Mesenchymal stem cell (in vitro differentiated cells and primary cell): ENCODE measurements at regions not wholly inside any gene's neighbourhood (a gene's known extent, or its start where the extent isn't known, plus 50 kb on each side); places are given as distances from the start of the nearest gene placed in this dataset.

ENCODE experiments used
- DNase-seq: peaks from one replicate; pipeline ENCODE4 v3.0.0-alpha.2; 2013
- H2AFZ ChIP-seq: one replicate; pipeline ENCODE4 v1.6.1; 2013; ENCODE audit warnings: low read depth, mild to moderate bottlenecking, control low read depth, inconsistent platforms, low read length, moderate library complexity
- H2AK5ac ChIP-seq: 2 replicates; pipeline ENCODE4 v1.6.1; 2013; ENCODE audit warnings: low read length, moderate library complexity, mild to moderate bottlenecking, inconsistent platforms; ENCODE audit not compliant: severe bottlenecking
- H2BK120ac ChIP-seq: one replicate; pipeline ENCODE4 v1.6.1; 2013; ENCODE audit warnings: low read depth, mild to moderate bottlenecking, inconsistent platforms, low read length, moderate library complexity
- H2BK12ac ChIP-seq, 2 experiments: one replicate each; pipeline ENCODE4 v1.6.1; 2013; ENCODE audit warnings: inconsistent platforms in 2 of 2, low read length in 2 of 2, mild to moderate bottlenecking in 2 of 2, moderate library complexity in 2 of 2, control low read depth in 1 of 2
- H2BK15ac ChIP-seq: one replicate; pipeline ENCODE4 v1.6.1; 2013; ENCODE audit warnings: mild to moderate bottlenecking, low read depth, inconsistent platforms; ENCODE audit not compliant: poor library complexity, severe bottlenecking
- H2BK5ac ChIP-seq: 2 replicates; pipeline ENCODE4 v1.6.1; 2013; ENCODE audit warnings: low read depth, mild to moderate bottlenecking, low read length, control low read depth, inconsistent platforms; ENCODE audit not compliant: poor library complexity, severe bottlenecking
- H3K14ac ChIP-seq, 2 experiments: one replicate each; pipeline ENCODE4 v1.6.1; 2013; ENCODE audit warnings: inconsistent platforms in 2 of 2, low read length in 2 of 2, control low read depth in 1 of 2, mild to moderate bottlenecking in 1 of 2, moderate library complexity in 1 of 2
- H3K18ac ChIP-seq, 2 experiments: one replicate each; pipeline ENCODE4 v1.6.1; 2013; ENCODE audit warnings: inconsistent platforms in 2 of 2, low read length in 2 of 2, control low read depth in 1 of 2, low read depth in 1 of 2, mild to moderate bottlenecking in 1 of 2
- H3K23ac ChIP-seq, 2 experiments: one replicate each; pipeline ENCODE4 v1.6.1; 2013; ENCODE audit warnings: inconsistent platforms in 2 of 2, low read length in 2 of 2, mild to moderate bottlenecking in 2 of 2, moderate library complexity in 2 of 2, control low read depth in 1 of 2
- H3K27ac ChIP-seq: 2 replicates; pipeline ENCODE4 v1.5.1; 2013; ENCODE audit warnings: mild to moderate bottlenecking, moderate library complexity, low read length, control low read depth, inconsistent platforms; ENCODE audit not compliant: poor library complexity, severe bottlenecking
- H3K27me3 ChIP-seq, 2 experiments: 2 replicates each; pipeline versions ENCODE4 v1.6.1 to v1.7.0; 2013; ENCODE audit warnings: low read length in 2 of 2, mild to moderate bottlenecking in 2 of 2, moderate library complexity in 2 of 2, control low read depth in 1 of 2, inconsistent platforms in 1 of 2; ENCODE audit not compliant: control insufficient read depth in 1 of 2, insufficient read depth in 1 of 2
- H3K36me3 ChIP-seq, 2 experiments: 2 replicates each; pipeline versions ENCODE4 v1.6.1 to v1.7.0; 2013; ENCODE audit warnings: low read length in 2 of 2, control low read depth in 1 of 2, inconsistent platforms in 1 of 2, low read depth in 1 of 2, mild to moderate bottlenecking in 1 of 2; ENCODE audit not compliant: insufficient read depth in 2 of 2, control insufficient read depth in 1 of 2
- H3K4ac ChIP-seq, 2 experiments: one replicate each; pipeline ENCODE4 v1.6.1; 2013; ENCODE audit warnings: inconsistent platforms in 2 of 2, low read length in 2 of 2, mild to moderate bottlenecking in 2 of 2, moderate library complexity in 2 of 2, control low read depth in 1 of 2, low read depth in 1 of 2
- H3K4me1 ChIP-seq: 2 replicates; pipeline ENCODE4 v1.6.1; 2013; ENCODE audit warnings: low read depth, low read length, control low read depth; ENCODE audit not compliant: control insufficient read depth, insufficient read depth
- H3K4me2 ChIP-seq: 2 replicates; pipeline ENCODE4 v1.6.1; 2013; ENCODE audit warnings: low read length, mild to moderate bottlenecking, inconsistent platforms; ENCODE audit not compliant: poor library complexity, severe bottlenecking
- H3K4me3 ChIP-seq, 2 experiments: 2 replicates each; pipeline versions ENCODE4 v1.5.1 to v1.7.0; 2013; ENCODE audit warnings: low read length in 2 of 2, mild to moderate bottlenecking in 2 of 2, control low read depth in 1 of 2, low read depth in 1 of 2; ENCODE audit not compliant: insufficient read depth in 1 of 2
- H3K79me1 ChIP-seq: replicated peaks from 2 replicates; pipeline ENCODE4 v1.6.1; 2013; ENCODE audit warnings: mild to moderate bottlenecking, control low read depth, low read length, inconsistent platforms; ENCODE audit not compliant: poor library complexity, severe bottlenecking
- H3K9ac ChIP-seq: 2 replicates; pipeline ENCODE4 v1.7.0; 2013; ENCODE audit warnings: mild to moderate bottlenecking, low read length, moderate library complexity
- H3K9me3 ChIP-seq: 2 replicates; pipeline ENCODE4 v1.7.0; 2013; ENCODE audit warnings: mild to moderate bottlenecking, low read length; ENCODE audit not compliant: control insufficient read depth
- H4K8ac ChIP-seq: one replicate; pipeline ENCODE4 v1.6.1; 2013; ENCODE audit warnings: inconsistent platforms, mild to moderate bottlenecking, low read length, moderate library complexity
- H4K91ac ChIP-seq: one replicate; pipeline ENCODE4 v1.6.1; 2013; ENCODE audit warnings: mild to moderate bottlenecking, low read length, inconsistent platforms
- WGBS: methylation state at CpG from one replicate; pipeline ENCODE4 v1.1.7; 2013; ENCODE audit warnings: mixed read lengths; 5-methylcytosine and 5-hydroxymethylcytosine counted together

- H3K18ac ChIP-seq, result no peak overlapping the region
- H2BK120ac ChIP-seq, result no peak overlapping the region
- no peak overlapping the region for H3K27ac ChIP-seq
- no peak overlapping the region for H2AFZ ChIP-seq
- no peak overlapping the region for H3K4me2 ChIP-seq
- H3K23ac ChIP-seq, result no peak overlapping the region
- no peak overlapping the region for H2BK12ac ChIP-seq
- no peak overlapping the region for H2BK5ac ChIP-seq
- H3K4ac ChIP-seq, result no peak overlapping the region
- H3K4me3 ChIP-seq, result no peak overlapping the region
- H3K27me3 ChIP-seq, result no peaks in the 10 kb centered on the region
- no peak for DNase-seq
- H4K91ac ChIP-seq, result no peak overlapping the region
- no peaks in the 10 kb centered on the region for H3K36me3 ChIP-seq
- no peaks in the 10 kb centered on the region for H3K9me3 ChIP-seq
- no peaks in the 10 kb centered on the region for H3K4me1 ChIP-seq
- no peak overlapping the region for H3K9ac ChIP-seq
- H3K14ac ChIP-seq, result no peak overlapping the region
- no peak overlapping the region for H4K8ac ChIP-seq
- no peak overlapping the region for H2AK5ac ChIP-seq
- H2BK15ac ChIP-seq, result no peak overlapping the region
- H3K79me1 ChIP-seq, result no peaks in the 10 kb centered on the region
- 83% methylated on average over 6 of the region's 7 CpGs for WGBS
Observed at GRCh38 chr13:112140366-112140765, 73.4 kb downstream of the SOX1 start.

GRCh38 chr13:112141643-112142400 lies 74.9 kb downstream of the SOX1 start:
- H3K4ac ChIP-seq, result no peak overlapping the region
- H2AFZ ChIP-seq, result no peak overlapping the region
- H2BK15ac ChIP-seq, result no peak overlapping the region
- H4K8ac ChIP-seq, result no peak overlapping the region
- no peaks in the 10 kb centered on the region for H3K27me3 ChIP-seq
- H3K23ac ChIP-seq, result no peak overlapping the region
- no peak overlapping the region for H2AK5ac ChIP-seq
- DNase-seq, result no peak
- no peak overlapping the region for H3K9ac ChIP-seq
- WGBS, result 68% methylated on average over 11 of the region's 11 CpGs
- no peak overlapping the region for H2BK12ac ChIP-seq
- H3K79me1 ChIP-seq, result no peaks in the 10 kb centered on the region
- no peaks in the 10 kb centered on the region for H3K36me3 ChIP-seq
- H3K27ac ChIP-seq, result no peak overlapping the region
- H4K91ac ChIP-seq, result no peak overlapping the region
- no peak overlapping the region for H3K18ac ChIP-seq
- H2BK120ac ChIP-seq, result no peak overlapping the region
- no peak overlapping the region for H3K4me2 ChIP-seq
- no peak overlapping the region for H2BK5ac ChIP-seq
- no peaks in the 10 kb centered on the region for H3K4me1 ChIP-seq
- H3K4me3 ChIP-seq, result no peak overlapping the region
- no peaks in the 10 kb centered on the region for H3K9me3 ChIP-seq
- no peak overlapping the region for H3K14ac ChIP-seq

GRCh38 chr13:112142401-112142930 lies 75.5 kb downstream of the SOX1 start:
- H3K9me3 ChIP-seq, result no peaks in the 10 kb centered on the region
- 81% methylated on average over 13 of the region's 13 CpGs for WGBS
- no peaks in the 10 kb centered on the region for H3K4me1 ChIP-seq
- no peak overlapping the region for H2AK5ac ChIP-seq
- no peak overlapping the region for H4K91ac ChIP-seq
- H4K8ac ChIP-seq, result no peak overlapping the region
- no peak overlapping the region for H2BK15ac ChIP-seq
- H3K4me2 ChIP-seq, result no peak overlapping the region
- H3K23ac ChIP-seq, result no peak overlapping the region
- H3K36me3 ChIP-seq, result no peaks in the 10 kb centered on the region
- H3K27me3 ChIP-seq, result no peaks in the 10 kb centered on the region
- H3K4ac ChIP-seq, result no peak overlapping the region
- H3K14ac ChIP-seq, result no peak overlapping the region
- no peak overlapping the region for H2AFZ ChIP-seq
- H3K4me3 ChIP-seq, result no peak overlapping the region
- H2BK120ac ChIP-seq, result no peak overlapping the region
- H3K79me1 ChIP-seq, result no peaks in the 10 kb centered on the region
- no peak overlapping the region for H3K27ac ChIP-seq
- DNase-seq, result no peak
- H2BK5ac ChIP-seq, result no peak overlapping the region
- H2BK12ac ChIP-seq, result no peak overlapping the region
- no peak overlapping the region for H3K9ac ChIP-seq
- no peak overlapping the region for H3K18ac ChIP-seq

GRCh38 chr13:112143046-112143752 lies 76.2 kb downstream of the SOX1 start:
- Histone ChIP-seq H3K79me1 (no peaks in the 10 kb centered on the region), H3K4me3 (peak overlapping the region in 1 of 2 experiments; percentile 18), H3K14ac (no peak overlapping the region), H3K23ac (no peak overlapping the region), H4K8ac (no peak overlapping the region), H2AK5ac (no peak overlapping the region), H3K9me3 (no peaks in the 10 kb centered on the region), H3K36me3 (no peaks in the 10 kb centered on the region), H3K4ac (no peak overlapping the region), H3K27me3 (no peaks in the 10 kb centered on the region), H4K91ac (no peak overlapping the region), H3K9ac (no peak overlapping the region), H2BK120ac (no peak overlapping the region), H3K4me1 (no peaks in the 10 kb centered on the region), H3K27ac (no peak overlapping the region), H3K18ac (no peak overlapping the region), H2BK15ac (no peak overlapping the region), H2BK12ac (no peak overlapping the region), H2BK5ac (no peak overlapping the region), H2AFZ (no peak overlapping the region), H3K4me2 (no peak overlapping the region)
- no peak for DNase-seq
- WGBS, result 86% methylated on average over 13 of the region's 15 CpGs
